Umbilical cord (tissue), 1 donor: ENCODE measurements at regions not wholly inside any gene's neighbourhood (a gene's known extent, or its start where the extent isn't known, plus 50 kb on each side); places are given as distances from the start of the nearest gene placed in this dataset.

ENCODE experiments used
- DNase-seq: peaks from one replicate; pipeline ENCODE4 v3.0.0-alpha.2; 2015; ENCODE audit warnings: low spot score

DNA sequence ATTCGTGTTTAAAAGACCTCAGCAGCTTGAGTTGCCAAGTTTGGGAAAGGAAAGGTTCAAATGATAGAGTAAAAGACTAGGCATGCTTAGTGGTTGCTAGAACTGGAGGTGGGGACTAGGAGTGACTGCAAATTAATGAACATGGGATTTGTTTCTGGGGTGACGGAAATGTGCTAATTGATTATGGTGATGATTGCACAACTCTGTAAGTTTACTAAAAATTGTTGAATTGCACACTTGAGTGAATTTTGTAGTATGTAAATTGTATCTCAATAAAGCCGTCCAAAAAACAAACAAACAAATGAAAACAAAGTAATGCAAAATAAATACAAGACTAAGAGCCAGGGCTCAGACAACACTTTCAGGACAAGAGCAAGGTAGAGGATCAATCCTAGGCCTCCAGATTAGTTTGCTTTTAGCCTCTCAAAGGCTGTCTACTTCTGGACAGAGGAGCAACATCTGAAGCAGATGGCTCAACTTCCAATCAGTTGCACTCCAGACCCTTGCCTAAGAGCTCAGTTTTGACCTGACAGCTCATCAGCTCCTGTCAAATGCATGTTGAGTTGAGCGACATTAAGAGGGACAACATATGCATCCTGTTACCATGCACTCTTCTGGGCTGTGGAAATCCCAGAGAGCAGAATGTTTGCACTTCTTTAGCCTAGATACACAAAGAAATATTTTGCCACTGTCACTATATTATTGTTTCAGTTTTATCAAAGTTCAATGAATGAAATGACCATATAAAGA, 111.2 kb upstream of the ASIC2 start:
- no peak for DNase-seq

DNA sequence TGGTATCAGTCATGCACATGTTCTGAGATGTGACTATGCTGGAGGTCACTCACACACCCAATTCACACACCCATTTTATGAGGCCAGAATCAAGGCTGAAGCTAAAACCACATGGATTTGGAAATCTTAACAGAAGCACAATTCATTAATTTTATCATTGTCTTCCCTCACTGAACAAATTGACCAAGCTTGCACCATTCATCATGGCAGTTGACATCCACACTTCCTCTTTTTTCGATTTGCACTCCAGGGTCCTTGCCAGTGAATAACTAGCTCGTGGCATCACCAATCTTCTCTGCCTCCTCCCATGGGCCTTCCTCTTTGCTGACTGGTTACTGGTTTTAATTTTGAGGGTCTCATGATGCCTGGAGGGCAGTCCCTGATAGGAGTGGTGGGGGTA, 123.0 kb upstream of the ASIC2 start:
- DNase-seq = no peak

DNA sequence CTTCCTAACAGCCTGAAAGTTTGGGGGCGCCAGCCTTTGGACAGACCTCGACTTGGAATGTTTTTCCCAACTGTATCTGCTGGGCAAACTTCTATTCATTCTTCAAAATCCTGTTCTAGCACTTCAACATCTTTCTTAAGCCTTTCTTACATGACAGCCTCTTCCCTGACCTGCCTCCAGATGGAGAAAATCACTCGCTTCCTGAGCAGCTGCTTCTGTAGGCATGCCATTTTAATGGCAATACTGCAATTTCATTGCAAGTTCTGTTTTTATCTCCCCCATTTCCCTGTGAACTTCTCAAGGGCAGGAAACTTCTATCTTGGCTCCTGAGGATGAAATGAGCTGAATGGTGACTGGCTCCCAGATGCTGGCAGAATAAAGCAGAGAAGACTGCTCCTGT, 128.8 kb upstream of the ASIC2 start:
- no peak for DNase-seq

GRCh38 chr17:33433581-33433980, 140.5 kb upstream of the ASIC2 start:
- DNase-seq = no peak

DNA sequence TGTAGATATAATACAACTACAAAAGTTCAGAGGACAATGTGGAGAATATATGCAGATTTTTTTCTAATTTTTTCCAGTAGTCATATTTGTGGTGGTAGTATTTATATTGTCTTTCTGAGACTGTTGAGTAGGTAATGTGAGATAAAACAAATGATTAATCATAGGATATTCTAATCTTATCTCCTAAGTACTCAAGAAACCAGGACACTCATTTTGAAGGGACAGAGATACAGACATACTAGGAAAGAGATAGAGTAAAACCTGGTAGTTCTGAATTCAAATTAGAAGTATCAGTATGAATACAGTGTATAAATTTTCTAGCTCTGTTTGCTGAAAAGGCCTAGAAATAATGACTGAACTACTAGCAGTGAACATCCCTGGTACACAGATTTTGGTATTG, 141.7 kb upstream of the ASIC2 start:
- DNase-seq = no peak

- DNase-seq = no peak
These were observed 142.7 kb upstream of the ASIC2 start for GRCh38 chr17:33435721-33436301.

- no peak for DNase-seq
These were observed 143.2 kb upstream of the ASIC2 start for GRCh38 chr17:33436321-33436720.

DNA sequence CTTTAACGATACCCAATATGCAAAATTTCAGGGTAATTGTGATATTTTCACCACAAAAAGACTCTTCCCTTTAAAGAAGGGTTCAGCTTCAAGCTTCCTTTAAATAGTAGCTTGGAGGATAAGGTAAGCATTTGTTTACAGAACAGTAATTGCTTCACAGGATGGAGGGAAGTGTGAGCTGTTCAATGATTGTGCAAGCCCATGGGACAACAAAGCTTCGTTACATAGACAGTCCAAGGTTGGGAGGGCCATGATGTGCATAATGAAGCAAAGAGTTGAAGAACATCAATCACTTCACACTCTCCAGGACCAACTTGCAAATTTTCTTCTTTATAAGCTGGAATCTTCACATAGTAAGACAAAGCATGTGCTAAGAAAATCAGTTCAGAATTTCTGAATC, 145.0 kb upstream of the ASIC2 start:
- no peak for DNase-seq

- no peak for DNase-seq
These were observed 145.5 kb upstream of the ASIC2 start for GRCh38 chr17:33438578-33438977.

- no peak for DNase-seq
These were observed 149.2 kb upstream of the ASIC2 start for GRCh38 chr17:33442320-33442719.

DNA sequence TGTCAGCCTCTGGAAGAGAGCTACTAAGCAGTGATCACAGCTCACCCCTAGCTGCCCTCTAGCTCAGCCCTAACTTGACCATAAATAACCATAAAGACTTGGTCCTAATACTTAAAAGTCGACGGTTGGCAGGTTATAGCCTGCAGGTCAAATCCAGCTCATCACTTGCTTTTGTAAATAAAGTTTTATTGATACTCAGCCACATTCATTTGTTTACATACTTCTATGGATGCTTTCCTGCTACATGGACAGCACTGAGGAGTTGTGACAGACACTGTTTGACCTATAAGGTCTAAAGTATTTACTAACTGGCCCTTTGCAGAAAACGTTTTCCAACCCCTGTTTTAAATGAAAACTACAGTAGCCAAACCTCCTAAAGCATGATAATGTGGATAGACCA, 151.6 kb upstream of the ASIC2 start:
- DNase-seq = no peak

DNA sequence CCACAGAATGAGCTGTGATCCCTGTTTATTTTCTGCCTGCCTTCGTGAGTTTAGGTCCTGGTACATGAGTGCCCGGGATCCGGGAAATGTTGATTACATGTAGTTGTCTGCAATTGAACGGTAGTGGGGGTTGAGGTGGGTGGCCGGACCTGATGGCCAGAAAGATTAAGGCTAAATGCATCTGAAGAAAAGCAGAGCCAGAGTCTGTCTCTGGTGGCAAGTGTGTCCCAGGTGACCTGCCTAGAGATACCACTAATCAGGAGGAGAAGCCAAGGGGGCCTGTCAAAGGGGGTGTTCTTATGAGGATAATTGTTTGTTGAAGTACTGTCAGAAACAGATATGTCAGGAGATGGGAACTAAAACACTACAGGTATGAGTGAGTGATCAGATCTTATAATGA, 154.0 kb upstream of the ASIC2 start:
- DNase-seq = no peak

GRCh38 chr17:33451221-33451620, 158.1 kb upstream of the ASIC2 start:
- DNase-seq = no peak

- no peak for DNase-seq
These were observed 164.4 kb upstream of the ASIC2 start for GRCh38 chr17:33457477-33457876.

- DNase-seq = no peak
These were observed 166.2 kb upstream of the ASIC2 start for GRCh38 chr17:33459078-33459940.

DNA sequence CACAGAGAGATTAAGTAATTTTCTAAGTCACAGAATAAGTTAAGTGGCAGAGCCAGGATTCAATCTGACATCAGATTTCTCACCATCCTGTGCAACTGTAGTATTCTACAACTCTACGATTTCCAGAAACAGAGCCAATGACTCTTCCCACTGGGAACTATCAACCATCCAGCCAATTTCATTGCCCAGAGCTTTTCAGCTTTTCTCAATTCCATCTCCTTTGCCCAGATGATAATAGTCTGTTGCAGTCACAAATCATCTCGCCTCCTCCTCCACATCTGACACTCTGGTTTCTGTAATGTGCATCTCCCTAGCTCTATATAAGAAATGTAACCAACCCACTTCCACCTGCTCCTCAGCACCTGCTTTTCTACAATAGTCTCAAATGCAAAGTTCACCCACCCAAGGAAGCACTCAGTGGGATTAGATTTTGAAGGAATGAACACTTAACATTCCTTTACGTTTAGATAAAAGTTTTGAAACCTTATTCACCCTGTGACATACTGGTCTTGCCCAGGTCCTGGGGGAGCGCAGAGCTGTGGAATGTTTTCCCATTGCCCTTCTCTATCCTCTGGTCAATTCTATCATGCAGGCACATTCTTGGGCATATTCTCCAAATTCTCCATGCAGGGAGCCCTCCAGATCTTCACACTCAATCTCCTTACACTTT, 167.8 kb upstream of the ASIC2 start:
- no peak for DNase-seq

DNA sequence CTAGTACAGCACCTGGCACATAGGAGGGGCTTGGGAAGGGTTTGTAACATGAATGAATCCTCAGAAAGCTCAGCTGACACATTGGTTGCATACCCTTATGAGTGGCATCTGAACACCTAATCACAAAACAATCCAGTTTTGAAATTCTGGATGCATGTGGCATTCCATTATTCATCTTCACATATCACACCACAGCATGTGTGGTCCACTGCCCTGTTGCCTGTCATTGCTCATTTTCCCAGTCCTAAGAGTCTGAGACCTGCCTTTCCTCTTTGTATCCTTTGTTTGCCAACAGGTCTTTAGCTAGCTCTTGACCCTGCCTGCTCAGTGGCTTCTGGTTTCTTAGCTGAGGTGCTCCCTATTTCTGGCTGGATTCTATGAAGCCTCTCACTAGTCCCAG, 170.8 kb upstream of the ASIC2 start:
- DNase-seq = no peak

DNA sequence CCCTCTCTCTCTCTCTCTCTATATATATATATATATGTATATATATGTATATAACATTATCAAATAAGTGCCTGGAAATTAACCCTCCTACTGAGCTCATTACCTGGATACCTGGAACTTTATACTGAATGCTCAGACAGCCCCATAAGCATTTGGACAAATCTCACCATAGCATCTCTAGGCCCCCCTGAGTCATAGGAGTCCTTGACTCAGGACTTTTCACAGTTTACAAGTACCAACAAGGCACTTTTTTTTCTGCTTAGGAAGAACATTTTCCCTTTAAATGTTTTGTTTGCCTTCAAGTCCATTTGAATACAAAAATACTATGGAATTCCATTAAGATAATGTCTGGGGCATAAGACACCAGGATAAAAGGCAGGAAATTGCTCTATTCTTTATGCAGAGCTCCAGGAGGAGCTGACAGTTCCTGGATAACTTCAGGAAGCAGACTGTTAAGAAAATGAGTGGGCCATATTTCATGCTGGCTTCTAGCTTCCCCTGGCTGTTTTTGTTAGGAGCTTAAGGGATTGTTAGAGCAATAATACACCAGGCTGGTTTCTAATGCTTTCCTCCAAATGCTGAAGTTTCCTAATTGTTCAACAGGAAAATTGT, 171.7 kb upstream of the ASIC2 start:
- DNase-seq = peak; percentile 84

- DNase-seq = no peak
These were observed 176.3 kb upstream of the ASIC2 start for GRCh38 chr17:33469421-33469820.

- peak; percentile 97 for DNase-seq
These were observed 176.8 kb upstream of the ASIC2 start for GRCh38 chr17:33469911-33470310.

DNA sequence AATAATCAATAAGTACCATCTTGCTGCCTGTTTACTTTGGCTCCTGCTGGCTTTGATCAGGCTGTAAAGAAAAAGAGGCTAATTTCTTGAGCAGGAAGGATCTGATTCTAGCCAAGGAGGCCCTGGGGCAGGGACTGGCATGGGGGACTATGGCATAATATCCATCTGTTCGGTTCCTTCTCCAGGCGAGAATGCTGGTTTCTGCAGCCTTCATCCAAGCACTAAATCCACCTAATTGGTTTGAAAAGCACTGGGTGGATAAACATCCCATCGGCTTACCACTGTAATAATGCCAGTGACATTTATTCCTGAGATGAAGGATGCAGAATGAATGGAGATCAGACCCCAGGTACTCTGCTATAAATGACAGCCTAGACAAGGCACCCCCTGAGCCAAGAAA, 180.0 kb upstream of the ASIC2 start:
- DNase-seq = no peak

DNA sequence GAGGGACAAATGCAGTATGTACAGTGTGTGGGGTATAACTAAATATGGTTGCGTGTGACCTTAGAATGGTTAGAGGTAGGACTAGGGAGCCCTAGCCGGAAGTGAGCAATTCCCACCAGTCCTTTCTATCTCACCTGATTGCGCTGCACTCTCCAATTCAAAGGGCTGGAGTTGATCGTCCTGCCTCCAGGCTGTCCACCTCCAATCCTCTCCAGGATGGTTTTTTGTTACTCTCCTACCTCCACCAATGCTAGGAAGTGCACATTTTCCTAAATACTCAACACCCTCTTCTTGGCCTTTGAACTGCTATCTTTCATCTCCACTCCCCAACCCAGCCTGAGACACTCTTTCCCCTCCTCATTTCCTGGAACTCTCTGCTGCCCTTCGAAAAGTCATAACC, 181.7 kb upstream of the ASIC2 start:
- no peak for DNase-seq
